ENCODE measurements at regions not wholly inside any gene's neighbourhood (a gene's known extent, or its start where the extent isn't known, plus 50 kb on each side); places are given as distances from the start of the nearest gene placed in this dataset.

- TF ChIP-seq EZH2 (IDR thresholded peaks at IDR 0.05; ENCODE audit: insufficient read depth, poor library complexity, severe bottlenecking): no peak
- TF ChIP-seq EZH2phosphoT487 (IDR thresholded peaks at IDR 0.05; ENCODE audit: insufficient read depth, low read depth): no peak
Observed at GRCh38 chr1:90838720-90839119, 121.6 kb upstream of the BARHL2 start.
